Left cardiac atrium (tissue), 4 donors: ENCODE measurements at regions not wholly inside any gene's neighbourhood (a gene's known extent, or its start where the extent isn't known, plus 50 kb on each side); places are given as distances from the start of the nearest gene placed in this dataset.

Experiments
- ATAC-seq, 2 donors: fragments of 200-7000 bp; cut with Tn5 transposase; one replicate each; pipeline ENCODE4 v1.9.1; 2020; ENCODE audit warnings: mild to moderate bottlenecking in 2 of 2, moderate library complexity in 2 of 2
- DNase-seq: peaks from one replicate; pipeline ENCODE4 v3.0.0-alpha.2; 2020
- intact Hi-C, 2 donors: fragments of 100-400 bp; cut with DNase I; formaldehyde crosslinking; loops; one replicate each; pipeline versions ENCODE4 v1.14.1 to v1.15.1; 2022 to 2023
- donor health status: DM: no; HTN: yes; CAD: no.
- donor health status: DM: no; HTN: yes; CAD: no; lungs with severe emphysema.
- donor health status: DM: yes; HTN: yes; CAD: no.
- donor health status: Dilated cardiomyopathy.

- intact Hi-C loops = no loop called here
- ATAC-seq = no peak
- no peak for DNase-seq
These were observed 54.9 kb downstream of the MAGEB17 start for GRCh38 chrX:16222151-16222550.

- intact Hi-C loops = no loop called here
- DNase-seq (no peak), ATAC-seq (no peak)
These were observed 56.1 kb downstream of the MAGEB17 start for GRCh38 chrX:16223385-16223784.

- intact Hi-C loops = no loop called here
- ATAC-seq (no peak), DNase-seq (no peak)
These were observed 71.9 kb downstream of the MAGEB17 start for GRCh38 chrX:16239211-16239610.

GRCh38 chrX:16240231-16240905 lies 73.1 kb downstream of the MAGEB17 start:
- ATAC-seq = no peak
- intact Hi-C loops = no loop called here
- DNase-seq = no peak

GRCh38 chrX:16240968-16241367 lies 73.7 kb downstream of the MAGEB17 start:
- no peak for ATAC-seq
- DNase-seq = no peak
- intact Hi-C loops = no loop called here

GRCh38 chrX:16250296-16250695 lies 83.0 kb downstream of the MAGEB17 start:
- DNase-seq = no peak
- no peak for ATAC-seq
- intact Hi-C loops = no loop called here

DNA sequence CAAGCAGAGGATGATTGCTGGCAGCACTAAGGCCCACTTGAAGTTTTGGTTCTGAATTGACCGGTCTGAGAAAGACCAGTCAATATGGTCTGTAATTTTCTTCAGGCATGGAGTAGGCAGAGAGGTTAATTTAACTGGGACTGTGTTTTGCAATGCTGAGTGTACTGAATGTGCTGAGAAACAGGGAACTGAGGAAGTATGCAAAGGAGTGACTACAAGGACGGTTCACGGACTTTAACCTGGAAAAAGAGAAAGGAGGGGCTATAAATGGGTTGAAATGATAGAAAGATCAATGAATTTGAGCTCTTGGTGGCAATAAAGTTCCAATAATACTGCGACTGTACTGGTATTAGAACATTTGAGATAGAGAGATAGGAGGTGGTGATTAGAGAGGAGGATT lies 84.5 kb downstream of the MAGEB17 start:
- ATAC-seq = no peak
- intact Hi-C loops = no loop called here
- no peak for DNase-seq

- DNase-seq (no peak), ATAC-seq (no peak)
- intact Hi-C loops = no loop called here
These were observed 91.6 kb downstream of the MAGEB17 start for GRCh38 chrX:16258882-16259281.

- no peak for DNase-seq
- intact Hi-C loops = no loop called here
- ATAC-seq = no peak
These were observed 100.2 kb downstream of the MAGEB17 start for GRCh38 chrX:16267431-16267830.

GRCh38 chrX:16268206-16268605 lies 100.9 kb downstream of the MAGEB17 start:
- intact Hi-C loops = no loop called here

DNA sequence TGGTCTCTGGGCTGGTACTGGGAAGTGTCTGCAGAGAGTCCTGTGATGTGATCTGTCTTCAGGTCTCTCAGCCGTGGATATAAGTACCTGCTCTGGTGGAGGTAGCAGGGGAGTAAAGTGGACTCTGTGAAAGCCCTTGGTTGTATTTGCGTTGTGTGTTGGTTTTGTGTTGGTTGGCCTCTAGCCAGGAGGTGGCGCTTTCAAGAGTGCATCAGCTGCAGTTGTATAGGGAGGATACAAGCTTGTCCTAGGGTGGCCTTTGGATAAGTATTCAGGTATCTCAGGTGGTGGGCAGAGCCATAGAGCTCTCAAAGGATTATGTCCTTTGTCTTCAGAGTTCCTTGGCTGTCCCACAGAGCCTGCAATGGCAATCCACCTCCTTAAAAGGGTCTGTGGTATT lies 111.6 kb downstream of the MAGEB17 start:
- intact Hi-C loops = no loop called here
- DNase-seq = no peak
- no peak for ATAC-seq

More at GRCh38 chrX:16268206-16268605, 100.9 kb downstream of the MAGEB17 start:
- DNase-seq = no peak
- ATAC-seq = no peak

GRCh38 chrX:16282209-16282608 lies 114.9 kb downstream of the MAGEB17 start:
- ATAC-seq = no peak
- intact Hi-C loops = no loop called here
- no peak for DNase-seq

DNA sequence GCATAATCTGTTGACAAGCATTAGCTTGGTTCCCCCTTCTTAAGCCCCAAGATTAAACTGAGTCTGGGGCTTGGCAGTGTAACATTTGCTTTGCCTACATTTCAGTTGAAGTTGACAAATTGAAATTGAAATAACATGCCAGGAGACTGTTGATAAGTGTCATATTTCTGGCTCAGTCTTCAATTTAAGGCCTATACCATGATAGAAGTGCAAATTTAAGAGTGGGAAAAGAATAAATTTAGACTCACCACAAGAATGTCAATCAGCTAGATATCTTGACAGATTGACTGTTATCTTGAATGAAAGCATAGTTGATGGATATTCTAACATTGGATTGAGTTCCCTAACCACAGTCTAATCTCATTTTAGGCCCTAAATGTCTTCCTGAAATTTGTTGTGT lies 117.6 kb downstream of the MAGEB17 start:
- DNase-seq (no peak), ATAC-seq (no peak)
- intact Hi-C loops = no loop called here

DNA sequence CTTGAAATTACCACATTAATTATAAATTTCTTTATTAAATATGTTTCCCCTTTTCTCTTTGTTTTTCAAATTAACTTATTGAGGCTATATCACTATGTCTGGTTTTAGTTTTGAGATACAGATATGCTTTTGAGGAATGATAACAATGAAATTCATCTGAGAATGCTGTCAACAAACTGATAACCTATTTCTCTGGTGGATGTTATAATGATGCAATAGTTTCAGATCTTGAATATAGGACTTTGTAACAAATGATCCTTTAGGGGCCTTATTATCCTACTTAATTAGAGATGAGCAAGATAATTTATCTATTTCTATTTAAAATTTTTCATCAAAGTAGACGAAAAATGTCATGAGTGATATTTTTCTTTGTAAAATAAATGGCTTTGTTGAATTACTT lies 123.7 kb downstream of the MAGEB17 start:
- DNase-seq (no peak), ATAC-seq (no peak)
- intact Hi-C loops = no loop called here

DNA sequence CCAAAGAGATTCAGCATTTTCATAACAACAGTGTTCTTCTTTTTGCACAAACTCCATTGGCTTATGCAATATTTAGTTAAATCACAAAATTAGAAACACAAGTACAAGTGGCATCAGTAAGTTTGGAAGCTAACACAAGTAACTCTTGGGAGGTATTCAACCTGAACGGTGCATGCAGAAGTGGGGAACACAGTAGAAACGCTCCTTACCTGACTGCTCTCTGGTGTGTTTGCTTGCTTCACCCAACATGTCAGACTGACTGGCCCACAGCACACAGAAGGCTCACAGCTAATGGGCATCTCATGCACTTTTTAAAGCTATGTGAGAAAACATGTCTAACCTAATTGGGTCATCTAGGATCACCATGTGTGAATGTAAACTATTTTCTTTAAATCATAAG lies 133.6 kb downstream of the MAGEB17 start:
- DNase-seq = no peak
- no peak for ATAC-seq
- intact Hi-C loops = no loop called here

- DNase-seq (no peak), ATAC-seq (no peak)
- intact Hi-C loops = no loop called here
These were observed 137.5 kb downstream of the MAGEB17 start for GRCh38 chrX:16304751-16305150.

DNA sequence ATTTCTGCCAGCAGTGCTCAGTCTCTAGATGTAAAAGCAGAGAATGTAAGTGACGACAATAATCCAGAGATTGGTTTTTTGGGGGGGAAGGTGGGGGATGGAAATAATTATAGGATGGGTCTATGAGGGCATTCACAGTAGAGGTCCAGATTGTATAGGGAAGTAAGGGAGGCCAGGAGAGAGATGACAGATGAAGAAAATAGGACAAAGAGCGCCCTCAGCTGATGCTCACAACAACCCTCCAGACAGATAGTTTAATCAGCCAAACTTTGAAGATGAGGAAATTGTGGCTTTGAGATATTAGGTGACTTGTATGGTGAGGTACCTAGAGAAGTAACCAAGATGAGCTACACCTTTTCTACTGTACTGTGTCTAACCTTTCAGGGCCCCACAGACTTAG lies 137.9 kb downstream of the MAGEB17 start:
- intact Hi-C loops = no loop called here
- no peak for DNase-seq
- no peak for ATAC-seq

GRCh38 chrX:16307950-16308349 lies 140.7 kb downstream of the MAGEB17 start:
- intact Hi-C loops = no loop called here
- ATAC-seq (no peak), DNase-seq (no peak)

GRCh38 chrX:16308773-16309172 lies 141.5 kb downstream of the MAGEB17 start:
- DNase-seq = no peak

DNA sequence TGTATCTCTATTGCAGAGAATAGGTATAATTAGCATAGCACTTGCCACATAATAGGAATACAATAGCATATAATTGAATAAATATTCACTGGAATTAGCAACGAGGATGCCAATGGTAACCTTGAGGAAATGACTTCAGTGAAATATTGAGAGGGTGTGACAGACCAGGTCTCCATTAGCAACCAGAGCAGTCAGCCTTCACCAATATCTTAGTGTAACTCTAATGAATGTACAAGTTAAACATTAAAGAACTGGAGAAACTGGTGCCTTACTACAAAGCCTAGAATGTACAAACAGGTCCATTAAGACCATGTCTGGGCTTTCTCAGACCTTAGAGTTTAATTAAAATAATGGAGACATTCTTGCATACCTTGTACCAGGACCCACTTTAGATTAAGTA lies 143.0 kb downstream of the MAGEB17 start:
- intact Hi-C loops = no loop called here
- DNase-seq (no peak), ATAC-seq (no peak)

More at GRCh38 chrX:16308773-16309172, 141.5 kb downstream of the MAGEB17 start:
- ATAC-seq = no peak
- intact Hi-C loops = no loop called here

DNA sequence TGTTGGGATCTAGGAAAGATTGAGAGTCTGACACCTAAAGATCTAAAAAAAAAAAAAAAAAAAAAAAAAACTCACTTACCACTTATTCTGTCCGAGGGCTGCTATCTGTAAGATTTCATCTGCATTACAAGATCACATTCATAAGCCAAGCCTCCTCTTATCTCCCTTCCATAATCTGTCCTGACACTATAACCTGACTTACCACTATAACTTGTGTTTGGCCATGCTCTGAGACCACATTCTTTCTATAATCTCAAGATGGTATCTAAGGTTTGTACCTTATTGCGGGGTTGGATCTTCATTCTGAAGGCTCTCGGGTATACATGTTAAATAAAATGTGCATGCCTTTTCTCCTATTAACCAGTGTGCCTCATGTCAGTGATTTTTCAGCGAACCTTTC lies 144.4 kb downstream of the MAGEB17 start:
- intact Hi-C loops = no loop called here
- DNase-seq (no peak), ATAC-seq (no peak)
